Motor neuron (in vitro differentiated cells): ENCODE measurements at regions not wholly inside any gene's neighbourhood (a gene's known extent, or its start where the extent isn't known, plus 50 kb on each side); places are given as distances from the start of the nearest gene placed in this dataset.
A peak's percentile ranks its signal among the peaks of the same experiment; 100 is the strongest.

Source experiments
- ATAC-seq, 8 experiments: fragments of 200-7000 bp; cut with Tn5 transposase; replicated peaks in 6 of 8; 2 replicates each; pipeline ENCODE4 v1.8.0; 2021; ENCODE audit warnings: mild to moderate bottlenecking in 8 of 8, moderate library complexity in 8 of 8
- H3K27ac ChIP-seq, 2 donors: fragments of 250-450 bp; sonication (Bioruptor Pico); 2 replicates each; pipeline ENCODE4 v1.9.0; 2021; ENCODE audit warnings: antibody characterized with exemption in 2 of 2, mild to moderate bottlenecking in 2 of 2, moderate library complexity in 1 of 2
- H3K4me1 ChIP-seq, 2 donors: fragments of 250-450 bp; sonication (Bioruptor Pico); replicated peaks in 1 of 2; 2 replicates each; pipeline ENCODE4 v1.6.1; 2021; ENCODE audit warnings: antibody characterized with exemption in 2 of 2, mild to moderate bottlenecking in 2 of 2, moderate library complexity in 1 of 2
- H3K4me3 ChIP-seq, 5 donors: fragments of 250-450 bp; sonication (Bioruptor Pico); 2 replicates each; pipeline ENCODE4 v1.9.0; 2021; ENCODE audit warnings: antibody characterized with exemption in 5 of 5, mild to moderate bottlenecking in 5 of 5, moderate library complexity in 4 of 5
- WGBS, 10 experiments: fragments of 450-650 bp; shearing (Covaris generic); methylation state at CpG; one replicate each; pipeline ENCODE4 v1.0.0; 2022; 5-methylcytosine and 5-hydroxymethylcytosine counted together
- in situ Hi-C, 9 experiments: fragments of 400-800 bp; cut with MboI; loops; one replicate each; pipeline ENCODE4 v1.15.0; 2021; ENCODE audit warnings: low sequenced_read_pairs in 9 of 9, low pct_unique_long_range_greater_than_20kb in 2 of 9; ENCODE audit not compliant: unreplicated experiment in 9 of 9

DNA sequence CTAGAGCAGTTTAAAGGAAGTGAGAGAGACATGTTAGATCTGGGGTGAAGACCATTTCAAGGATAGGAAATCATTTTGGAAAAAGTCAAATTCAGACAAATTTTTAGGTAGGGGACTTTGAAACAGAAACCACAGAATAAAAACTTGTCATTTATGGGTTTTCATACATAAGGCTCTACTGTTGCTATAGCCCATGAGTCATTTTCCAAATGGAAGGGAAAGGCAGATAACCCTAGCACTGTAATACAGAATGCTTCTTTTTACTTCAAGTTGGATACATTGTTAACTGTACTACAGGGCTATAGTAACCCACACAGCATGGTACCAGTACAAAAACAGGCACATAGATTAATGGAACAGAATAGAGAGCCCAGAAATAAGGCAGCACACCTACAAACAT is 455.4 kb downstream of the EBF1 start:
- Histone ChIP-seq H3K27ac (no peak overlapping the region), H3K4me3 (no peak overlapping the region), H3K4me1 (no peaks in the 10 kb centered on the region)
- in situ Hi-C loops, result no loop called here
- no peak for ATAC-seq

DNA sequence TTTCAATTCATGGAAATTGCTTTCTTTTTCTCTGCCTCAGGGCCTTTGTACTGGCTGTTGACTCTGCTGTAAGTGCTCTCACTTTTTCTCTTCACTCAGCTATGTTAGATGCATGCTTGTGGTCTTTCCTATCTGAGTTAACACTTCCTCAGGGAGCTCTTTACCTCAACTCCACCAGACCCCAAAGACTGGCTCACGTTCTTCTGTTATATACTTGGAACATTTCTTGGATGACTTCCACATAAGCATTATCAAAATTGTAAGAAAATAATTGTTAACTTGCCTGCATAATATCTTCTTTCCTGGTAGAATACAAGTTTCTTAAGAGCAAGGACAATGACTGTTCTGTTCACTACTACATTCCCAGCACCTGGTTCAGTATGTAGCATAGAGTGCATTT is 455.9 kb downstream of the EBF1 start:
- Histone ChIP-seq H3K27ac (no peak overlapping the region), H3K4me3 (no peak overlapping the region), H3K4me1 (no peaks in the 10 kb centered on the region)
- WGBS, 10 experiments, result 75 to 100% (median 88%) methylated on average over 1 of the region's 1 CpG; no CpG with 5 or more reads in 2 of the 10 experiments
- ATAC-seq, result no peak
- in situ Hi-C loops, result no loop called here

DNA sequence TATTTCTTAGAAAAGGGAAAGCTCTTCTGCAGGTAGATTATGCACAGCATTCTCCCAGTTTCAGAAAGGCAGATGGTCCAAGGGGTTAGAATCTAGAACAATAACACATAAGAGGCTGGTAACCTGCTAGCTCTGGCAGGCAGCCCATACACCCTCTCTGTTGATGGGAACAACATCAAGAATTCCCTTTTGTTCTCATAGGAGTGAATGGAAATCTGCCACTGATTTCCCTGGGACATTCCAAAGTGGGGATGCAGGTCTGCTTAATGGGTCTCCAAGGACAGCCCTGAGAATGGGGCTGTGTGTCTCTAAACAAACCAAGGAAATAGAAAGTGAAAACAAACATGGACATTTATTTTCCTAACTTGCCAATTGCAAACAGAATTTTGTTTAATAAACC is 456.8 kb downstream of the EBF1 start:
- no peaks in the 10 kb centered on the region for H3K4me1 ChIP-seq
- in situ Hi-C loops, result no loop called here
- H3K27ac ChIP-seq, result no peak overlapping the region
- ATAC-seq, result peak in 2 of 8 experiments; percentile 25 to 93
- no peak overlapping the region for H3K4me3 ChIP-seq

DNA sequence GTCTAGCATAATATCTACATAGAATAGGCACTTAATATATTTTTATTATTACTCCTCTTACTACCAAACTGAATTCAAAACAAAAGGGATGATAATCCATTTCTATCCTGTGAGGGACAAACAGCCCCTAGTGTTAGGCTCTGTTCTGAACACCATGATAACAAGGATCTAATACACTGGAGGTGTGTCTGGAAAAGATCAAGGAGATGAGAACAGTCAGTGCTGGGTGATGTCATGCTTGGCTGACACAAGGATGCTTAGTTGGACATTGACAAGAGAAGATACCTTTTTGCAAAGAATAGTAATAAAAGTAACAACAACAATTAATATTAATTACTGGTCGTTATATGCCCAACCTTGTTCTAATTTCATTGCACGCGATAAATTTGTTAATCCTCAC is 458.7 kb downstream of the EBF1 start:
- 79 to 100% (median 98%) methylated on average over 1 to 3 of the region's 3 CpGs; no CpG with 5 or more reads in 4 of the 10 experiments for WGBS, 10 experiments
- no peak overlapping the region for H3K4me3 ChIP-seq
- peak in 1 of 8 experiments; percentile 9 for ATAC-seq
- no peaks in the 10 kb centered on the region for H3K4me1 ChIP-seq
- H3K27ac ChIP-seq, result no peak overlapping the region
- in situ Hi-C loops, result no loop called here

DNA sequence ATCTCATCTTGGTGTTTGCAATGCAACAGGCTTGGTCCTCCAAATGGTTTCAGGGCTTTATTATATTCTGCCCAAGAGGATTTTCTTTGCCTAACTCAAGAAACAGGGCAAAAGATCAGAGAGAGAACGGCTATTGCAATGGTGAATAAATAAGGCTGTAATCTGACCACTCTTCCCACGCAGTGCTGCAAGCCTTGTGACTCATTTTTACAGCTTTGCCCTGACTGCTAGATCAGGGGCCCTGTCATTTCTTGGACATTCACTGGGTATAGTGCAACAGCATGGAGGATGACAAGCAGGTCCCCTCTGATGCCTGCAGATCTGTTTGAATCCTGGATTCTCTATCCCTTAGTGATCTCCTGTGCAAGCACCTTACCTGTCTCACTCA is 459.1 kb downstream of the EBF1 start:
- H3K27ac ChIP-seq, result no peak overlapping the region
- no peak overlapping the region for H3K4me3 ChIP-seq
- H3K4me1 ChIP-seq, result no peaks in the 10 kb centered on the region
- peak in 2 of 8 experiments; percentile 70 to 92 for ATAC-seq
- in situ Hi-C loops, result no loop called here
- 0 to 73% (median 59%) methylated on average over 1 to 2 of the region's 2 CpGs; no CpG with 5 or more reads in 2 of the 10 experiments for WGBS, 10 experiments

DNA sequence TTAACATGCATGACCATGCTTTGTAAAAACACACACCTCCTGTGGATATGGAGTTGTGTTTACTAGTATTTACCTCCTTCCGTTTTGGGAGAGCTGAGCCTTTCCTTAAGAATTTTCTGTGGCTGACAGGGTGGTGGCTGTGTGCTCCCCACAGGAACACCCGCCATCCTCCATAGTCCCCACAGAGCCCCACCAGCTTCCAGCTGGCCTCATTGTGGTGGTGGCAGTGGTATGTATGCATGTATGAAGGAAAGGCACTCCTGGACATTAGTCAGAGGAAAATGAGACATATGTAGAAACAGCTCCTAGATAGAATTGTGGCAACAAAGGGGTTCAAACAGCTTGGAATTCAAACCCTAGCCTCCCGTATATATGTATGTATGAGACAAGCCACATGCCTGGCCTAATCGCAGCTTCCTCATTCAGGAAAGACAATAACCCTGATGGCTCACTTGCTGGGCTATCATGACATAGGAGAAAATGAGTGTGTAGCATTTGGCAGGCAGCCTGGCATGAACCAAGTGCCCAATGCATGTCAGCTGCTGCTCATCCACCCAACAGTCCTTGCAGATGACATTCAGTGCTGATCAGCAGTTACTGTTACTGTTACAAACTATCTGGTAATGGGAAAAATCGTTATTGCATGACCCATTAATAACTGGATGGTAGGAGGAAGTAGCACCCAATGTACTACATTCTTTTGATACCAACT is 459.7 kb downstream of the EBF1 start:
- in situ Hi-C loops, result no loop called here
- ATAC-seq, result peak in 2 of 8 experiments; percentile 54 to 67
- no peaks in the 10 kb centered on the region for H3K4me1 ChIP-seq
- 0 to 93% (median 60%) methylated on average over 1 to 4 of the region's 5 CpGs for WGBS, 10 experiments
- H3K27ac ChIP-seq, result no peak overlapping the region
- no peak overlapping the region for H3K4me3 ChIP-seq

DNA sequence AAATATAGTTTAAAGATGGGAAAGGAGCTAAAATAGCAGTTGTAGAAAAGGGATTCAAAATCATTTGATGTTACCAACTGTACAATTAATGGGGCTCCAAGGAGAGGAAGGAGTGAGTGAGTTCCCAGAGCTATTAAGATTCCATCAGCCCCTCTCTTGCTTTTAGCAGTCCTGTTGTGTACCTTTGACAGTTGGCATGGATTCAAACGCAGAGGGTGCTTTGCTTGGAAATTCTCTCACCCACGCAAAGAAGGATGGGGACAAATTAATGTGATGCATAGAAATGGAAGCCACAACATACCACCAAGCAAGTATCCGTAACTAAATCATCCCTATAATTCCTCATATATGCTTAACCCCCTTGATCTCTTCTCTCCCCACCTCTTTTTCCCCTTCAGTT is 461.3 kb downstream of the EBF1 start:
- ATAC-seq, result no peak
- Histone ChIP-seq H3K4me1 (no peaks in the 10 kb centered on the region), H3K27ac (no peak overlapping the region), H3K4me3 (no peak overlapping the region)
- WGBS, 10 experiments, result 78 to 100% (median 89%) methylated on average over 1 to 3 of the region's 3 CpGs
- in situ Hi-C loops, result no loop called here

DNA sequence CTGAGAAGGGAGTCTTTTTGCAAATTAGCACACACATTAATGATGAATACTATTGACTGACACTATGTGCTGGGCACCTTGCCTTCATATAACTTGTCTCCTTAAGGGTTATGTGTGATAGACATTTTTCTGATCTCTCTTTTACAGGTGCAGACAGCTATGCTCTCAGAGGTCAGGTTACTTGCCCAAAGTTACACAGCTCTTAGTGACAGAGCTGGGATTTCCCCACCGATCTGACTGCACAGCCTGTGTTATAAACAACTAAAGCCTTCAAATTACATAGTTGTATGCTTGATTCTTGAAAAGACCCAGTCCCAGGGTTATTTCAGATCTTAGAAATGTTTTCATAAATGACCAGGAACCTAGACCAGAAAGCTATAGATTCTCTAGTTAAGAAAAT is 462.7 kb downstream of the EBF1 start:
- in situ Hi-C loops, result no loop called here
- no peak overlapping the region for H3K4me3 ChIP-seq
- peak in 1 of 8 experiments; percentile 6 for ATAC-seq
- WGBS, 10 experiments, result 0 to 20% (median 0%) methylated on average over 1 of the region's 1 CpG; no CpG with 5 or more reads in 6 of the 10 experiments
- H3K4me1 ChIP-seq, result no peaks in the 10 kb centered on the region
- H3K27ac ChIP-seq, result no peak overlapping the region

DNA sequence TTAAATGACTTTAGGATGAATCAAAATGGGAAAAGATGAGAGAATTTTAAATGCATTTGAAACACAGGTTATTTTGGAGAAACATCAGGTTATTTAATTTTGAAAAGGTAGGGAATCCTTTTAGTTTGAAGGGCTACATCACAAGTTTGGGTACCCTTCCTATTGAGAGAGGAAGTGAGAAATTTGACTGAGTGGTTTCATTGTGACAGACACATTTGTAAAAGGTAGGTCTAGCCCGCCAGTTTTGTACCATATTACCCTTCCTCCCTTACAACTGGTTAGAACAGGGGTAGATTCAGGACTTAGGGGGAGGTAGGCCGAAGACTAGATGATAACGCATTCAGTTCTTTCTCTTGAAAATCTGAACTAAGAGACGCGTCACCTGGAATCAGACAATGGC is 464.2 kb downstream of the EBF1 start:
- Histone ChIP-seq H3K4me3 (no peak overlapping the region), H3K4me1 (no peaks in the 10 kb centered on the region), H3K27ac (no peak overlapping the region)
- in situ Hi-C loops, result no loop called here
- WGBS, 10 experiments, result 33 to 100% (median 96%) methylated on average over 1 to 3 of the region's 5 CpGs; no CpG with 5 or more reads in 2 of the 10 experiments
- no peak for ATAC-seq

DNA sequence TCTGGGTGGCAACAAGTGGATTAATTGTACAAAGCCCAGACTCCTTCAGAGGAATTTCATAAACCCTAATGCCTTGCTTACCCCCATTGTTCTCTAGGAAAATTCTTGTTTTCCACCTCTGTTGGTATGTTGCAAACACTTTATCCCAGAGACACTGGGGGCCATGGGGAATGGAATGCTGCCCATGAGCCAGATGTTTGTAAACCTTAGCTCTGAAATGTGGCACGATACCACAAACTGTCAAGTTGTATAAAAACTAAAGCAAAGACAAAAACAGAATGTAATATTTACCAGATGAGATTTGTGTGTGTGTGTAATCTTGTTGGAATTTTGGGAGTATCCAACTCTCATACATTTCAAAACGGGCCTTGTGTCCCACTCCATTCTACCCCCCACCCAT is 465.0 kb downstream of the EBF1 start:
- Histone ChIP-seq H3K4me1 (no peaks in the 10 kb centered on the region), H3K4me3 (no peak overlapping the region), H3K27ac (no peak overlapping the region)
- in situ Hi-C loops, result no loop called here
- peak in 1 of 8 experiments; percentile 34 for ATAC-seq
- 18 to 88% (median 80%) methylated on average over 1 to 2 of the region's 2 CpGs; no CpG with 5 or more reads in 7 of the 10 experiments for WGBS, 10 experiments

DNA sequence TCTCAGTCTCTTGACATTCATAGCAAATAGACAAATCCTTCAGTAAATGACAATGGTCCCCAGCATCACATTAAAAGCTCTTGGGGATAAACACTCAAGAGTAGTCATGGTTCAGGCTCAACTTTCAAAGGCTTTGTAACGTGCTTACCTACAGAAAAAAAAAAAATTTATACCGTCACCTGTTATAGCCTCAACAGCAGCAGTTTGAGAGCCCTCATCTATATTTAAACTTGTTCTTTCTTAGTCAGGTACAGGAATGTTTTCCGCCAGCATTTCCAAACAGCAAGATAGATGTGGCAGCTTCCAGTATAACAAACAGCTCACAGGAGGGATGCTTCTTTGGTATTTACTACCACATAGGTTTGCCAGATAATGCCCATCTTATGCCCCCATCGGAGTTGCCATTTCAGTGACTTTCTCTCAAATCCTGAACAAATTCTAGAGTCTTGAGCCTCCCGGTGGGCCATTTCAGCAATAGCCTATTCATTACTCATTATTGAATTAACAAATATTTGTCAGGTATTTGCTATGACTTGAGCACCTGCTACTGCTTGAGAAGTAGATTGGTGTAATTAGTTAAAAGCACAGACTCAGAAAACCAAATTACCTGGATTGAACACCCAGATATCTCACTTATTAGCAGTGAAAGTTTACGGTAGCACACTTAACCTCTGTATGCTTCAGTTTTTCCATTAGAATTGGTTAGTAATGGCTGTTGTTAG is 470.0 kb downstream of the EBF1 start:
- Histone ChIP-seq H3K4me3 (no peak overlapping the region), H3K27ac (no peak overlapping the region), H3K4me1 (no peaks in the 10 kb centered on the region)
- in situ Hi-C loops, result no loop called here
- no peak for ATAC-seq
- WGBS, 10 experiments, result 75 to 100% (median 85%) methylated on average over 2 to 6 of the region's 6 CpGs

DNA sequence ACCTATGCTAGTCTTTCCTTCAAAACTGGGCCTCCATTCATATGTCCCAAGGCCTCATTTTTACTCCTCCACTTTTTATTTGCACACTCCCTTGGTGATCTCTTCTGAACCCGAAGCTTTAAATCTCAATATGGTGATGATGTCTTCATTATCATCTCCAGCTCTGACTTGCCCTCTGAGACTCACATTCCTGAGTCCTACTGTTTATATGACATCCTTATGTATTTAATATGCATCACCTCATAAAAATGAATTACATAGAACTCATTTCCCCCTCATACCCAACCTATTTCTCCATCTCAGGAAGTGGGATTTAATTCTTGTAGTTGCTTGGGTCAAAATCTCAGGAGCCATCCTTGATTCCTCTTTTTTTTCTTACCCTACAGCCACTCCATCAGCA is 473.0 kb downstream of the EBF1 start:
- in situ Hi-C loops, result no loop called here
- H3K4me1 ChIP-seq, result no peaks in the 10 kb centered on the region
- ATAC-seq, result peak in 2 of 8 experiments; percentile 45 to 64

DNA sequence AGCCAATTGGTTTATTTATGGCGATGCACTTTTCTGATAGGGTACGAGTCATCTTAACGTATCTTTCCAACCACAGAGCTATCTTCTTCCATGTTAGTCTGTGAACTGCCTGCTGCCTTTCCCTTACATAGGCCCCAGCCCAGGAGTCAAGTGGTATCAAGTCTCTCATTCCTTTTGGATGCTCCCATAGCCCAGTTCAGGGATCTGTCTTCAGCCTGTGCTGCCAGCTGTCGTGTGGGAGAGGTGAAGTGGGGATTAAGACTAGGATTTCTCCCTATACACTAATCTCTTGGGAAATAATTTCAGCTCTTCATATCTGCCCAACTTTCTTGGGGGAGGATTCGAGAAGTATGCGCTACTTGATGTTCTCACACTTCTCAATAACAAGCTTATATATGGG is 475.7 kb downstream of the EBF1 start:
- ATAC-seq, result no peak
- in situ Hi-C loops, result no loop called here

More for the DNA sequence above, 473.0 kb downstream of the EBF1 start:
- WGBS, 10 experiments, result 0 to 86% (median 67%) methylated on average over 1 of the region's 1 CpG; no CpG with 5 or more reads in 2 of the 10 experiments
- Histone ChIP-seq H3K27ac (no peak overlapping the region), H3K4me3 (no peak overlapping the region)

DNA sequence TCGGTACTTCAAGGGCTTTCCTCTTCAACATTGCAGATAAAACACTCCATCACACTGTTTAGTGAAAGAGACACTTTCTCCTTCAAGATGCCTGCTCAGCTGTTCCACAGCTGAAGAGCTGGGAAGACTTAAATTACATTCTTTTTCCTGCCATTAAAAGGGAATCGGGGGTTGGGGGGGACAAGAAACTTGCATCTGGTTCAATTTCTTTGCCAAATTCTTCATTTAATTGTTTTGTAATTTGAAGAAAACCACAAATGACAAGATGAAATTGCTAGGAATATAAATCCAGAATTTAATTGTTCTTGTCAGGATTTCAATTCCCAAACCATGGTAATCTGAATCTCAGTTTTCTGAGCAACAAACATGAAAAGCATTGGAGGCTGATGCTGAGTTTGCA is 478.3 kb downstream of the EBF1 start:
- ATAC-seq, result no peak
- no peak overlapping the region for H3K27ac ChIP-seq
- WGBS, 10 experiments, result 19 to 95% (median 61%) methylated on average over 2 of the region's 2 CpGs; no CpG with 5 or more reads in 1 of the 10 experiments
- in situ Hi-C loops, result no loop called here
- peaks cover 7 to 9% of the 10 kb centered on the region in 2 donors for H3K4me1 ChIP-seq
- H3K4me3 ChIP-seq, result no peak overlapping the region

More for the DNA sequence above, 475.7 kb downstream of the EBF1 start:
- Histone ChIP-seq H3K27ac (no peak overlapping the region), H3K4me3 (no peak overlapping the region), H3K4me1 (peaks cover under 1 to 6% of the 10 kb centered on the region in 2 donors)
- WGBS, 10 experiments, result 80 to 97% (median 94%) methylated on average over 2 to 6 of the region's 6 CpGs
